ENCODE measurements at regions not wholly inside any gene's neighbourhood (a gene's known extent, or its start where the extent isn't known, plus 50 kb on each side); places are given as distances from the start of the nearest gene placed in this dataset.

- no peak for TF ChIP-seq EZH2 (IDR thresholded peaks at IDR 0.05; ENCODE audit: insufficient read depth, low read length)
- no peak for TF ChIP-seq CTCF (IDR thresholded peaks at IDR 0.05; ENCODE audit: insufficient read depth, low read depth, low read length)
Observed at GRCh38 chr18:75530118-75530517, 102.6 kb upstream of the SMIM21 start.

Measured in astrocyte (in vitro differentiated cells and primary cell).